ENCODE measurements at regions not wholly inside any gene's neighbourhood (a gene's known extent, or its start where the extent isn't known, plus 50 kb on each side); places are given as distances from the start of the nearest gene placed in this dataset.

- SMC1A ChIA-PET (ENCODE audit: uncharacterized antibody, unreplicated experiment) = interaction anchor here (1.2 to 9.2 kb wide), 8 partner anchors 10 to 250 kb away, joined by 3 to 183 read pairs (median 14); no protein-coding TSS in a partner anchor
Measured at GRCh38 chr6:15881150-15881549, 218.3 kb upstream of the DTNBP1 start.

More at GRCh38 chr6:15881150-15881549, 218.3 kb upstream of the DTNBP1 start:
- Histone ChIP-seq H3K9ac (ENCODE audit: control insufficient read depth, insufficient read depth, low read length) (no peak overlapping the region), H2AFZ (ENCODE audit: control insufficient read depth, low read depth, low read length) (peak overlapping the region; percentile 46), H3K4me1 (ENCODE audit: control insufficient read depth, insufficient read depth, low read length) (peaks cover 16% of the 10 kb centered on the region), H3K36me3 (ENCODE audit: control insufficient read depth in 2 of 2, insufficient read depth in 2 of 2, low read length in 1 of 2) (no peaks in the 10 kb centered on the region), H3K27me3 (replicated peaks in 1 of 2; ENCODE audit: control insufficient read depth in 2 of 2, insufficient read depth in 2 of 2, low read length in 1 of 2) (no peaks in the 10 kb centered on the region), H3K4me3 (no peak overlapping the region), H4K20me1 (ENCODE audit: control insufficient read depth, insufficient read depth) (no peaks in the 10 kb centered on the region), H3K27ac (ENCODE audit: control insufficient read depth, insufficient read depth) (no peak overlapping the region), H3K4me2 (ENCODE audit: control insufficient read depth, insufficient read depth) (no peak overlapping the region), H3K79me2 (ENCODE audit: control insufficient read depth, insufficient read depth, low read length) (no peaks in the 10 kb centered on the region), H3K9me3 (replicated peaks; ENCODE audit: control insufficient read depth, insufficient read depth, low read length) (no peaks in the 10 kb centered on the region; the same call in 1 of the 3 replicates)
- in situ Hi-C loops (cut with MboI) = no loop called here
- ChIA-PET CTCF (interaction anchor here (0.9 to 3.1 kb wide), 5 partner anchors 13 to 248 kb away, joined by 3 to 21 read pairs (median 7); partner anchors contain the start of gene MYLIP), RAD21 (ENCODE audit: unreplicated experiment) (interaction anchor here (1.3 to 6.2 kb wide), 4 partner anchors 11 to 248 kb away, joined by 3 to 134 read pairs (median 10); partner anchors contain the start of gene MYLIP), POLR2A (interaction anchor here (1.1 to 2.5 kb wide), 2 partner anchors 13 to 20 kb away, joined by 3 to 11 read pairs; no protein-coding TSS in a partner anchor)
- intact Hi-C loops (cut with micrococcal nuclease; ENCODE audit: unreplicated experiment) = no loop called here
- no TSS peak for BruUV-seq (replicated peaks)
- TF ChIP-seq, protein P1, sequence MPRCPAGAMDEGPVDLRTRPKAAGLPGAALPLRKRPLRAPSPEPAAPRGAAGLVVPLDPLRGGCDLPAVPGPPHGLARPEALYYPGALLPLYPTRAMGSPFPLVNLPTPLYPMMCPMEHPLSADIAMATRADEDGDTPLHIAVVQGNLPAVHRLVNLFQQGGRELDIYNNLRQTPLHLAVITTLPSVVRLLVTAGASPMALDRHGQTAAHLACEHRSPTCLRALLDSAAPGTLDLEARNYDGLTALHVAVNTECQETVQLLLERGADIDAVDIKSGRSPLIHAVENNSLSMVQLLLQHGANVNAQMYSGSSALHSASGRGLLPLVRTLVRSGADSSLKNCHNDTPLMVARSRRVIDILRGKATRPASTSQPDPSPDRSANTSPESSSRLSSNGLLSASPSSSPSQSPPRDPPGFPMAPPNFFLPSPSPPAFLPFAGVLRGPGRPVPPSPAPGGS (IDR thresholded peaks at IDR 0.05; ENCODE audit: borderline replicate concordance, insufficient read depth, low read depth, low read length, poor library complexity, severe bottlenecking) = no peak
- 0 out of 2 replicates have a peak, but pooled peaks have one; percentile 9 for TF ChIP-seq CREB1 (IDR thresholded peaks at IDR 0.05; ENCODE audit: low read depth)
- 38% methylated on average over 3 of the region's 3 CpGs for WGBS (ENCODE audit: insufficient coverage, insufficient replicate concordance, low lambda C conversion rate, missing lambda C conversion rate)
- FAIRE-seq (peak; percentile 54), DNase-seq (ENCODE audit: low read depth, low spot score) (no peak), ATAC-seq (no peak)

All from GM12878 (cell line).